H9 (cell line): ENCODE measurements at regions not wholly inside any gene's neighbourhood (a gene's known extent, or its start where the extent isn't known, plus 50 kb on each side); places are given as distances from the start of the nearest gene placed in this dataset.
"Not testable (repeated sequence)": the region's sequence is repeated elsewhere in the genome, so short reads cannot be mapped to it uniquely, and the experiment has no call there.

Experiments used
- DNase-seq: peaks from one replicate; pipeline ENCODE4 v3.0.0-alpha.2; 2017
- H2AFZ ChIP-seq: one replicate; pipeline ENCODE4 v1.6.1; 2013; ENCODE audit warnings: mild to moderate bottlenecking, low read length, control low read depth, moderate library complexity
- H2AK5ac ChIP-seq: 2 replicates; pipeline ENCODE4 v1.6.1; 2013; ENCODE audit warnings: low read length, control low read depth, mixed read lengths; ENCODE audit not compliant: insufficient read length
- H2BK120ac ChIP-seq: one replicate; pipeline ENCODE4 v1.6.1; 2013; ENCODE audit warnings: low read depth, mild to moderate bottlenecking, low read length, control low read depth, inconsistent platforms; ENCODE audit not compliant: poor library complexity, severe bottlenecking
- H2BK12ac ChIP-seq: 2 replicates; pipeline ENCODE4 v1.6.1; 2013; ENCODE audit warnings: low read length, control low read depth, mixed read lengths, low read depth; ENCODE audit not compliant: insufficient read length
- H2BK15ac ChIP-seq: 2 replicates; pipeline ENCODE4 v1.6.1; 2013; ENCODE audit warnings: low read depth, low read length, control low read depth
- H2BK20ac ChIP-seq: one replicate; pipeline ENCODE4 v1.6.1; 2013; ENCODE audit warnings: low read depth, mild to moderate bottlenecking, low read length, control low read depth, inconsistent platforms; ENCODE audit not compliant: poor library complexity, severe bottlenecking
- H2BK5ac ChIP-seq: 2 replicates; pipeline ENCODE4 v1.6.1; 2013; ENCODE audit warnings: low read length, control low read depth, mixed read lengths; ENCODE audit not compliant: insufficient read length
- H3K14ac ChIP-seq: 2 replicates; pipeline ENCODE4 v1.6.1; 2013; ENCODE audit warnings: low read length, control low read depth; ENCODE audit not compliant: insufficient read depth
- H3K18ac ChIP-seq: 2 replicates; pipeline ENCODE4 v1.6.1; 2013; ENCODE audit warnings: low read depth, mild to moderate bottlenecking, mixed read lengths, low read length, control low read depth; ENCODE audit not compliant: insufficient read length
- H3K23ac ChIP-seq: 2 replicates; pipeline ENCODE4 v1.6.1; 2013; ENCODE audit warnings: low read length, control low read depth, mixed read lengths, low read depth; ENCODE audit not compliant: insufficient read length
- H3K23me2 ChIP-seq: 2 replicates; pipeline ENCODE4 v1.6.1; 2013; ENCODE audit warnings: low read depth, mild to moderate bottlenecking, mixed read lengths, low read length, control low read depth; ENCODE audit not compliant: insufficient read length, poor library complexity, severe bottlenecking
- H3K27ac ChIP-seq: 2 replicates; pipeline ENCODE4 v1.5.1; 2013; ENCODE audit warnings: low read length, control low read depth, mixed read lengths, low read depth; ENCODE audit not compliant: insufficient read length
- H3K27me3 ChIP-seq: 2 replicates; pipeline ENCODE4 v1.6.1; 2013; ENCODE audit warnings: low read length, control low read depth, inconsistent platforms; ENCODE audit not compliant: insufficient read depth
- H3K4ac ChIP-seq: 2 replicates; pipeline ENCODE4 v1.6.1; 2013; ENCODE audit warnings: low read depth, mild to moderate bottlenecking, control low read depth, inconsistent platforms, low read length, moderate library complexity
- H3K4me1 ChIP-seq: 2 replicates; pipeline ENCODE4 v1.6.1; 2013; ENCODE audit warnings: low read length, control low read depth, inconsistent platforms; ENCODE audit not compliant: insufficient read depth
- H3K4me2 ChIP-seq: 2 replicates; pipeline ENCODE4 v1.6.1; 2013; ENCODE audit warnings: low read length, control low read depth, mixed read lengths; ENCODE audit not compliant: insufficient read length, insufficient read depth
- H3K56ac ChIP-seq: 2 replicates; pipeline ENCODE4 v1.6.1; 2013; ENCODE audit warnings: low read depth, mild to moderate bottlenecking, mixed read lengths, low read length, control low read depth; ENCODE audit not compliant: insufficient read length
- H3K79me1 ChIP-seq: 2 replicates; pipeline ENCODE4 v1.6.1; 2013; ENCODE audit warnings: low read depth, mild to moderate bottlenecking, moderate library complexity, low read length, control low read depth, inconsistent platforms; ENCODE audit not compliant: insufficient read depth, poor library complexity, severe bottlenecking
- H3K79me2 ChIP-seq: 2 replicates; pipeline ENCODE4 v1.6.1; 2013; ENCODE audit warnings: low read length, control low read depth, inconsistent platforms; ENCODE audit not compliant: insufficient read depth
- H3K9ac ChIP-seq: 2 replicates; pipeline ENCODE4 v1.6.1; 2013; ENCODE audit warnings: low read length, control low read depth, mixed read lengths; ENCODE audit not compliant: insufficient read length; ENCODE audit errors: extremely low read depth
- H3K9me3 ChIP-seq: one replicate; pipeline ENCODE4 v1.6.1; 2013; ENCODE audit warnings: low read depth, low read length, inconsistent platforms; ENCODE audit not compliant: control insufficient read depth
- H3T11ph ChIP-seq: one replicate; pipeline ENCODE4 v1.6.1; 2013; ENCODE audit warnings: mild to moderate bottlenecking, low read length, control low read depth, inconsistent platforms
- H4K20me1 ChIP-seq: one replicate; pipeline ENCODE4 v1.6.1; 2013; ENCODE audit not compliant: control insufficient read depth, insufficient read length, insufficient read depth
- H4K5ac ChIP-seq: 2 replicates; pipeline ENCODE4 v1.6.1; 2013; ENCODE audit warnings: low read depth, mild to moderate bottlenecking, mixed read lengths, low read length, control low read depth; ENCODE audit not compliant: insufficient read length
- H4K8ac ChIP-seq: replicated peaks from 2 replicates; pipeline ENCODE4 v1.6.1; 2013; ENCODE audit warnings: low read length, control low read depth, mixed read lengths, low read depth; ENCODE audit not compliant: insufficient read length
- H4K91ac ChIP-seq: 2 replicates; pipeline ENCODE4 v1.6.1; 2013; ENCODE audit warnings: low read depth, mild to moderate bottlenecking, moderate library complexity, mixed read lengths, low read length, control low read depth; ENCODE audit not compliant: insufficient read length
- H3K27ac Mint-ChIP-seq, 3 experiments: 2 replicates in 2 of 3; 3 replicates in 1 of 3; pipeline ENCODE4 v1.8.0; 2020 to 2021; ENCODE audit warnings: mixed read lengths in 3 of 3, mild to moderate bottlenecking in 1 of 3, moderate library complexity in 1 of 3
- H3K27me3 Mint-ChIP-seq: 2 replicates; pipeline ENCODE4 v1.8.0; 2021; ENCODE audit warnings: low read depth, mild to moderate bottlenecking, moderate library complexity, mixed read lengths
- H3K36me3 Mint-ChIP-seq, 3 experiments: 2 replicates in 2 of 3; 3 replicates in 1 of 3; pipeline ENCODE4 v1.8.0; 2020 to 2021; ENCODE audit warnings: low read depth in 3 of 3, mixed read lengths in 3 of 3; ENCODE audit not compliant: insufficient read depth in 1 of 3
- H3K4me1 Mint-ChIP-seq, 2 experiments: 2 replicates each; pipeline ENCODE4 v1.8.0; 2020; ENCODE audit warnings: mixed read lengths in 2 of 2
- H3K4me3 Mint-ChIP-seq, 2 experiments: 2 replicates in 1 of 2; 3 replicates in 1 of 2; pipeline ENCODE4 v1.8.0; 2020 to 2021; ENCODE audit warnings: mild to moderate bottlenecking in 2 of 2, mixed read lengths in 2 of 2, moderate library complexity in 1 of 2
- H3K9me3 Mint-ChIP-seq, 2 experiments: 2 replicates in 1 of 2; 3 replicates in 1 of 2; pipeline ENCODE4 v1.8.0; 2020; ENCODE audit warnings: mild to moderate bottlenecking in 2 of 2, mixed read lengths in 2 of 2, moderate library complexity in 1 of 2
- CTCF ChIP-seq: fragments of 200-600 bp; sonication (generic); conservative IDR thresholded peaks from 3 replicates; pipeline ENCODE4 v1.8.0; 2021; ENCODE audit warnings: antibody characterized with exemption, mild to moderate bottlenecking
- WGBS: extraction: QIAGEN DNeasy Blood & Tissue Kit; methylation state at CpG from one replicate; pipeline ENCODE4 v1.1.7; 2013; ENCODE audit warnings: missing lambda C conversion rate, low lambda C conversion rate, mixed read lengths; ENCODE audit not compliant: insufficient read length; ENCODE audit errors: extremely low coverage; 5-methylcytosine and 5-hydroxymethylcytosine counted together

- Mint-ChIP-seq H3K4me3 (no peak overlapping the region), H3K4me1 (peaks cover 38 to 39% of the 10 kb centered on the region in 2 experiments), H3K27ac (peak overlapping the region; percentile 25 to 69 (median 63); a peak in 6 of 7 replicates), H3K9me3 (no peaks in the 10 kb centered on the region), H3K36me3 (no peaks in the 10 kb centered on the region), H3K27me3 (no peaks in the 10 kb centered on the region)
- H2BK12ac ChIP-seq: no peak overlapping the region
- TF ChIP-seq CTCF: no peak
- H3K79me1 ChIP-seq: no peaks in the 10 kb centered on the region
- H3K79me2 ChIP-seq: no peaks in the 10 kb centered on the region
- no peaks in the 10 kb centered on the region for H3K9me3 ChIP-seq
- H4K20me1 ChIP-seq: no peaks in the 10 kb centered on the region
- H3K27me3 ChIP-seq: no peaks in the 10 kb centered on the region
- no peak overlapping the region for H4K91ac ChIP-seq
- H2AK5ac ChIP-seq: no peak overlapping the region
- no peaks in the 10 kb centered on the region for H3K23me2 ChIP-seq
- H3K56ac ChIP-seq: no peak overlapping the region
- no peak overlapping the region for H4K5ac ChIP-seq
- no CpG with 5 or more reads among the region's 3 CpGs for WGBS
- H2AFZ ChIP-seq: no peak overlapping the region
- no peak for DNase-seq
- H3K4me1 ChIP-seq: peaks cover 13% of the 10 kb centered on the region; the same call in 1 of the 2 replicates
- no peak overlapping the region for H3K27ac ChIP-seq
- H3T11ph ChIP-seq: no peak overlapping the region
- no peak overlapping the region for H3K14ac ChIP-seq
- no peak overlapping the region for H3K4ac ChIP-seq
- H3K9ac ChIP-seq: no peak overlapping the region
- H3K18ac ChIP-seq: no peak overlapping the region
- no peak overlapping the region for H2BK15ac ChIP-seq
- H3K4me2 ChIP-seq: peak overlapping the region; percentile 34
- no peak overlapping the region for H2BK5ac ChIP-seq
- H2BK120ac ChIP-seq: no peak overlapping the region
- H3K23ac ChIP-seq: no peak overlapping the region
- no peak overlapping the region for H4K8ac ChIP-seq
- no peak overlapping the region for H2BK20ac ChIP-seq
These were observed 53.5 kb upstream of the CEP85L start for GRCh38 chr6:118704915-118705314.

- H3K9me3 ChIP-seq, H3K14ac ChIP-seq, H3K36me3 Mint-ChIP-seq, H3K9me3 Mint-ChIP-seq, H4K91ac ChIP-seq, H3K79me1 ChIP-seq, H2BK12ac ChIP-seq, H3K27me3 ChIP-seq, H3K56ac ChIP-seq, H3K27me3 Mint-ChIP-seq, H3K4ac ChIP-seq, H3K27ac ChIP-seq, H2BK20ac ChIP-seq, H2AFZ ChIP-seq, H3K23ac ChIP-seq, H3K79me2 ChIP-seq, H3K4me2 ChIP-seq, H4K20me1 ChIP-seq, H4K5ac ChIP-seq, H3K23me2 ChIP-seq, H2BK5ac ChIP-seq, H3K9ac ChIP-seq, H3K27ac Mint-ChIP-seq, DNase-seq, H2BK15ac ChIP-seq, H3K18ac ChIP-seq, H2AK5ac ChIP-seq, H3T11ph ChIP-seq, H3K4me3 Mint-ChIP-seq, H2BK120ac ChIP-seq, H4K8ac ChIP-seq, H3K4me1 ChIP-seq: not testable (repeated sequence)
- WGBS: no CpG with 5 or more reads among the region's 3 CpGs
- H3K4me1 Mint-ChIP-seq: peaks cover 14 to 15% of the 10 kb centered on the region in 2 experiments
These were observed 49.9 kb upstream of the CEP85L start for GRCh38 chr6:118701260-118701659.
